Fibroblast of villous mesenchyme (primary cell): ENCODE measurements at regions not wholly inside any gene's neighbourhood (a gene's known extent, or its start where the extent isn't known, plus 50 kb on each side); places are given as distances from the start of the nearest gene placed in this dataset.
A peak's percentile ranks its signal among the peaks of the same experiment; 100 is the strongest.
"Not testable (repeated sequence)": the region's sequence is repeated elsewhere in the genome, so short reads cannot be mapped to it uniquely, and the experiment has no call there.

Experiments used
- DNase-seq: peaks from one replicate; pipeline ENCODE4 v3.0.0-alpha.2; 2010; ENCODE audit warnings: low read depth
- H3K4me3 ChIP-seq: 2 replicates; pipeline ENCODE4 v1.5.1; 2011; ENCODE audit warnings: low read depth, mild to moderate bottlenecking, low read length
- TF ChIP-seq, protein P1 (sequence below): IDR thresholded peaks from 2 replicates; pipeline ENCODE4 v1.5.1; 2012; ENCODE audit warnings: low read depth, mild to moderate bottlenecking, low read length; ENCODE audit not compliant: insufficient read depth

DNA sequence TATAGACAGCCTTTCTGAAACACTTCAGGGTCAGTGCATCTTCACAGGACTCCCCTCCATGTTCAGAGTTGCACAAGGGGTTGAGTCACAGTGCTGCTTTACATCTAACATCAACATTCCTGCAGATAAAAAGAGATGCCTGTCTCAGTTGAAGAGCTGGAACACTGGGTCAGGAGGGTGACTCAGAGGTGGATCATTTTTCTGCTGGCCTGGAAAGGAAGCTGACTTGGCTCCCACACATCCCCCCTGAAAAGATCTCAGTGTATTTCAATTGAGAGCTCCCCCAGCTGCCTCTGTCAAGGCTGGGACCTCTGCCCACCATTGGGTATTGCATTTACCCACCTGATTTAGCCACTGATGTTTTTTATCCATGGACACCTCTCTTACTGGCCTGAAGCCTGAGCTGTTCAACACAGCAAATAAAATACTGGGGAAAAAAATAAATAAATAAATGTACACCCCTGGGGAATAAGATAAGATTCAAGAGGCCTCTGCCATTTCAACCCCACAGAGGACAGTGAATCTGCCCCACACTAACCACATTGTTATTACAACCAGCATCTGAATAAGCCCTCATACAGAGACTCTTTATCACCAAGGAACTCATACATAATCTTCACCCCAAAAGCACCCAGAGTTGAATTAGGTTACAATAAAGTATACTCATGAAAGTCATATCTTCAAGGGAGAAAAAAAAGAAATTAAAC is 716.4 kb downstream of the SEMA5A start:
- TF ChIP-seq, protein P1, sequence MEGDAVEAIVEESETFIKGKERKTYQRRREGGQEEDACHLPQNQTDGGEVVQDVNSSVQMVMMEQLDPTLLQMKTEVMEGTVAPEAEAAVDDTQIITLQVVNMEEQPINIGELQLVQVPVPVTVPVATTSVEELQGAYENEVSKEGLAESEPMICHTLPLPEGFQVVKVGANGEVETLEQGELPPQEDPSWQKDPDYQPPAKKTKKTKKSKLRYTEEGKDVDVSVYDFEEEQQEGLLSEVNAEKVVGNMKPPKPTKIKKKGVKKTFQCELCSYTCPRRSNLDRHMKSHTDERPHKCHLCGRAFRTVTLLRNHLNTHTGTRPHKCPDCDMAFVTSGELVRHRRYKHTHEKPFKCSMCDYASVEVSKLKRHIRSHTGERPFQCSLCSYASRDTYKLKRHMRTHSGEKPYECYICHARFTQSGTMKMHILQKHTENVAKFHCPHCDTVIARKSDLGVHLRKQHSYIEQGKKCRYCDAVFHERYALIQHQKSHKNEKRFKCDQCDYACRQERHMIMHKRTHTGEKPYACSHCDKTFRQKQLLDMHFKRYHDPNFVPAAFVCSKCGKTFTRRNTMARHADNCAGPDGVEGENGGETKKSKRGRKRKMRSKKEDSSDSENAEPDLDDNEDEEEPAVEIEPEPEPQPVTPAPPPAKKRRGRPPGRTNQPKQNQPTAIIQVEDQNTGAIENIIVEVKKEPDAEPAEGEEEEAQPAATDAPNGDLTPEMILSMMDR, result no peak
- H3K4me3 ChIP-seq, result no peak overlapping the region
- peak; percentile 100 for DNase-seq

- no peak for DNase-seq
- H3K4me3 ChIP-seq, result no peak overlapping the region
- TF ChIP-seq, protein P1, result no peak
Measured at GRCh38 chr5:8831251-8831650, 714.6 kb downstream of the SEMA5A start.

DNA sequence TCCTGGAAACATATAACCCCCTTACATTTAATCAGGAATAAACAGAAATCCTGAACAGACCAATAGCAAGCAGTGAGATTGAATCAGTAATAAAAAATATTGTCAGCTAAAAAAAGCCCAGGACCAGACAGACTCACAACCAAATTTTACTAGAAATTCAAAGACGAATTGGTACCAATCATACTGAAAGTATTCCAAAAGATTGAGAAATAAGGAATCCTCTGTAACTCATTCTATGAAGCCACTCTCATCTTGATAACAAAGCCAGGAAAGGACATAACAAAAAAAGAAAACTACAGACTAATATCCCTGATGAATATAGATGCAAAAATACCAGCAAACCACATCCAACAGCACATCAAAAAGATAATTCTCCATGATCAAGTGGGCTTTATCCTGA is 714.0 kb downstream of the SEMA5A start:
- no peak overlapping the region for H3K4me3 ChIP-seq
- peak; percentile 39 for DNase-seq
- TF ChIP-seq, protein P1, result no peak

DNA sequence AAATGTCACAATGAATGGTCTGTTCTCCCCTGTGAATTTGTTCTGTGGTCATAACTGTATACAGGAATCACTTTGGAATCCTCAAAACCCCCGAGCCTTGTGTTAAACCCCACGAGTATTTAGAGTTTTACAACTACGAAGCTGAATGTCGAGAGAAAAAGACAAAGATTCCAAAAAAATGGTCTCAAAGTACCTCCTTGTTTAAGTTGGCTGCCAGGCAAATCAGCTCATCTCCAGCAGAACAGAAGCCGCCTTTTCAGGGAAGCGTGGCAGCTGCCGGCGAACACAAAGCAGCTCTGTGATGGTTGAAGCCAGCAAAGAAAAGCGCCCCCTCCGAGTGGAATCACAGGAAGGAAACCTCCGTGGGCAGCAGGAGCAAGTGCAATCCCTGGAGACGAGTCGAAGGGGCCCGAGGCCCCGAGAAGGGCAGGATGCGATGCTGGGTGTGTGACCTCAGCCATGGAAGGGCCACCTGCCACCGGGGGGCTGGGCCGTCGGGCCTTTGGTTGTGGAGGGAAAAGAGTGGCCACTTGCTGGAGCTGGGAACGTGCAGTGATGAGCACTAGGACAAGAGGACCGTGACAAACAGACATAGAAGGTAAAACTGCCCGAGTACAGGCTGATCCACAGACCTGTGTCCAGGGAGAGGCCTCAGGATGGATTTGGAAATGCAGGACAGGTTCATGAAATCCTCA is 706.4 kb downstream of the SEMA5A start:
- H3K4me3 ChIP-seq, result no peak overlapping the region
- no peak for DNase-seq
- TF ChIP-seq, protein P1, result no peak

DNA sequence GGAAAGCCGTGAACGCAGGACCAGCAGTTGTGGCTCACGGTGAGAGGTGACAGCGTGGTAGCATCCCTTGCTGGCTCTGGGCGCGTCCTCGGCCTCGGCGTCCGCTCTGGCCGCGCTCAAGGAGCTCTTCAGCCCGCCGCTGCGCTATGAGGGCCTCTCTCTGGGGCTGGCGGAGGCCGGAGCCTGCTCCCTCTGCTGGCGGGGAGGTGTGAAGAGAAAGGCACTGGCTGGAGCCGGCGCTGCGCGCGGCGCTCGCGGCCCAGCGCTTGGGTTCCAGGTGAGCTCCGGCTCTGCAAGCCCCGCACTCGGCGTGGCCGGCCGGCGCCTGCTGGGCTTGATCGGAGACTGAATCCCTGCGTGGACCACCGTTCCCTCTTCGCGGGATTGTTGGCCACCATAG is 705.6 kb downstream of the SEMA5A start:
- no peak for DNase-seq
- TF ChIP-seq, protein P1, result no peak
- no peak overlapping the region for H3K4me3 ChIP-seq

DNA sequence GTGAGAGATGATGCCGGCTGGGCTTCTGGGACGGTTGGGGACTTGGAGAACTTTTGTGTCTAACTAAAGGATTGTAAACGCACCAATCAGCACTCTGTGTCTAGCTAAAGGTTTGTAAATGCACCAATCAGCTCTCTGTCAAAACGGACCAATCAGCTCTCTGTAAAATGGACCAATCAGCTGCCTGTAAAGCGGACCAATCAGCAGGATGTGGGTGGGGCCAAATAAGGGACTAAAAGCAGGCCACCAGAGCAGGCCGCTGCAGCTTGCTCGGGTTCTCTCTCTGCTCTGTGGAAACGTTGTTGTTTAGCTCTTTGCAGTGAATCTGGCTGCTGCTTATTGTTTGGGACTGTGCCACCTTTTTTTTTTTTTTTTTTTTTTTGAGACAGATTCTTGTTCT is 705.1 kb downstream of the SEMA5A start:
- not testable (repeated sequence) for H3K4me3 ChIP-seq, DNase-seq

GRCh38 chr5:8842971-8843551 is 702.8 kb downstream of the SEMA5A start:
- no peak overlapping the region for H3K4me3 ChIP-seq
- TF ChIP-seq, protein P1, result peak; percentile 77
- peak; percentile 82 for DNase-seq
